Left ventricle myocardium superior (tissue), 1 donor: ENCODE measurements at regions not wholly inside any gene's neighbourhood (a gene's known extent, or its start where the extent isn't known, plus 50 kb on each side); places are given as distances from the start of the nearest gene placed in this dataset.

Experiments used
- ATAC-seq: fragments of 200-7000 bp; cut with Tn5 transposase; one replicate; pipeline ENCODE4 v1.9.1; 2020; ENCODE audit warnings: mild to moderate bottlenecking, moderate library complexity
- DNase-seq: peaks from one replicate; pipeline ENCODE4 v3.0.0-alpha.2; 2020
- intact Hi-C: fragments of 100-400 bp; cut with micrococcal nuclease; formaldehyde crosslinking; loops from one replicate; pipeline ENCODE4 v1.11.0; 2022
- donor health status: DM: no; HTN: yes; CAD: no; lungs with severe emphysema.

- ATAC-seq (peak; percentile 71), DNase-seq (peak; percentile 53)
- intact Hi-C loops: no loop called here
Measured at GRCh38 chr4:113849771-113850170, 88.2 kb upstream of the CAMK2D start.

- no peak for ATAC-seq
- no peak for DNase-seq
- intact Hi-C loops: no loop called here
Measured at GRCh38 chr4:113847710-113848109, 86.2 kb upstream of the CAMK2D start.

- ATAC-seq (no peak), DNase-seq (no peak)
- intact Hi-C loops: no loop called here
Measured at GRCh38 chr4:113846433-113846832, 84.9 kb upstream of the CAMK2D start.

- intact Hi-C loops: no loop called here
Measured at GRCh38 chr4:113845138-113845537, 83.6 kb upstream of the CAMK2D start.

GRCh38 chr4:113844369-113844768 is 82.8 kb upstream of the CAMK2D start:
- intact Hi-C loops: no loop called here
- DNase-seq (no peak), ATAC-seq (no peak)

More at GRCh38 chr4:113845138-113845537, 83.6 kb upstream of the CAMK2D start:
- DNase-seq (no peak), ATAC-seq (no peak)

GRCh38 chr4:113840861-113841260 is 79.3 kb upstream of the CAMK2D start:
- DNase-seq: no peak
- intact Hi-C loops: no loop called here
- ATAC-seq: no peak

GRCh38 chr4:113838460-113838859 is 76.9 kb upstream of the CAMK2D start:
- no peak for ATAC-seq
- DNase-seq: no peak
- intact Hi-C loops: no loop called here

GRCh38 chr4:113837397-113837796 is 75.9 kb upstream of the CAMK2D start:
- intact Hi-C loops: no loop called here
- peak; percentile 30 for ATAC-seq

GRCh38 chr4:113835005-113835404 is 73.5 kb upstream of the CAMK2D start:
- intact Hi-C loops: no loop called here
- ATAC-seq (no peak), DNase-seq (no peak)

More at GRCh38 chr4:113837397-113837796, 75.9 kb upstream of the CAMK2D start:
- DNase-seq: no peak

- no peak for ATAC-seq
- no peak for DNase-seq
Measured at GRCh38 chr4:113834298-113834697, 72.8 kb upstream of the CAMK2D start.

GRCh38 chr4:113832803-113833202 is 71.3 kb upstream of the CAMK2D start:
- intact Hi-C loops: no loop called here
- ATAC-seq (no peak), DNase-seq (no peak)

More at GRCh38 chr4:113834298-113834697, 72.8 kb upstream of the CAMK2D start:
- intact Hi-C loops: no loop called here

GRCh38 chr4:113831457-113831856 is 69.9 kb upstream of the CAMK2D start:
- no peak for ATAC-seq
- DNase-seq: no peak
- intact Hi-C loops: no loop called here

- DNase-seq: no peak
- intact Hi-C loops: no loop called here
- ATAC-seq: no peak
Measured at GRCh38 chr4:113828702-113829101, 67.2 kb upstream of the CAMK2D start.

GRCh38 chr4:113827285-113827684 is 65.7 kb upstream of the CAMK2D start:
- DNase-seq (no peak), ATAC-seq (peak; percentile 55)
- intact Hi-C loops: no loop called here

GRCh38 chr4:113826421-113826820 is 64.9 kb upstream of the CAMK2D start:
- ATAC-seq (peak; percentile 92), DNase-seq (no peak)
- intact Hi-C loops: no loop called here

GRCh38 chr4:113825272-113825671 is 63.7 kb upstream of the CAMK2D start:
- DNase-seq (no peak), ATAC-seq (no peak)
- intact Hi-C loops: no loop called here

- intact Hi-C loops: no loop called here
- DNase-seq (no peak), ATAC-seq (no peak)
Measured at GRCh38 chr4:113824396-113824795, 62.9 kb upstream of the CAMK2D start.

GRCh38 chr4:113823291-113823659 is 61.7 kb upstream of the CAMK2D start:
- intact Hi-C loops: no loop called here
- no peak for ATAC-seq
- no peak for DNase-seq

- no peak for DNase-seq
- ATAC-seq: no peak
- intact Hi-C loops: no loop called here
Measured at GRCh38 chr4:113822555-113823290, 61.2 kb upstream of the CAMK2D start.

- no peak for ATAC-seq
- DNase-seq: no peak
- intact Hi-C loops: no loop called here
Measured at GRCh38 chr4:113821856-113822255, 60.3 kb upstream of the CAMK2D start.

GRCh38 chr4:113820108-113820507 is 58.6 kb upstream of the CAMK2D start:
- intact Hi-C loops: no loop called here
- DNase-seq: no peak
- ATAC-seq: no peak
